Prostate gland (tissue), 2 donors: ENCODE measurements at regions not wholly inside any gene's neighbourhood (a gene's known extent, or its start where the extent isn't known, plus 50 kb on each side); places are given as distances from the start of the nearest gene placed in this dataset.

Experiments
- CTCF ChIP-seq, 4 experiments: fragments of 200-600 bp in 2 of 4; fragments of 450-650 bp in 2 of 4; sonication (generic) in 2 of 4; IDR thresholded peaks; 1 replicate in 3 of 4; 2 replicates in 1 of 4; pipeline ENCODE4 v1.5.1; 2016 to 2019; ENCODE audit warnings: antibody characterized with exemption in 4 of 4, mild to moderate bottlenecking in 2 of 4, moderate library complexity in 2 of 4
- POLR2A ChIP-seq: fragments of 450-650 bp; IDR thresholded peaks from one replicate; pipeline ENCODE4 v1.6.1; 2016; ENCODE audit warnings: antibody characterized with exemption, mild to moderate bottlenecking
- POLR2AphosphoS5 ChIP-seq: sonication (generic); formaldehyde crosslinking; IDR thresholded peaks from one replicate; pipeline ENCODE4 v1.6.1; 2017; ENCODE audit warnings: antibody characterized with exemption

GRCh38 chr2:236887953-236888793, 197.5 kb upstream of the COPS8 start:
- TF ChIP-seq CTCF (IDR thresholded peaks at IDR 0.05) (no peak), POLR2A (no peak), POLR2AphosphoS5 (no peak)
